PC-9 (cell line): ENCODE measurements at regions not wholly inside any gene's neighbourhood (a gene's known extent, or its start where the extent isn't known, plus 50 kb on each side); places are given as distances from the start of the nearest gene placed in this dataset.

ENCODE experiments used
- BruUV-seq: library from RNA; stranded (reverse); fragments of 400-500 nt; replicated peaks from 2 replicates; lab custom pipeline; 2021; lab: Mats Ljungman, UMichigan
- CTCF ChIA-PET: fragments of 300-600 bp; sonication (Branson Sonifier 250); formaldehyde crosslinking; loops from one replicate; lab custom pipeline; 2022; ENCODE audit warnings: antibody characterized with exemption; lab: Charles Lee
- POLR2A ChIA-PET: fragments of 300-600 bp; sonication (Branson Sonifier 250); formaldehyde crosslinking; loops from one replicate; lab custom pipeline; 2022; ENCODE audit warnings: antibody characterized with exemption; ENCODE audit not compliant: unreplicated experiment; lab: Charles Lee
- DNase-seq, 2 experiments: peaks; one replicate each; pipeline versions ENCODE4 v3.0.0 to v3.0.0-alpha.2; 2015 to 2022; ENCODE audit warnings: mixed read lengths in 1 of 2
- H2AFZ ChIP-seq: fragments of 200-600 bp; sonication (generic); 2 replicates; pipeline ENCODE4 v1.8.1; 2017; ENCODE audit warnings: antibody characterized with exemption
- H3F3A ChIP-seq: fragments of 200-600 bp; sonication (generic); 2 replicates; pipeline ENCODE4 v1.8.1; 2017; ENCODE audit warnings: antibody characterized with exemption, mild to moderate bottlenecking, low read depth; ENCODE audit not compliant: insufficient read depth
- H3K27ac ChIP-seq: fragments of 200-600 bp; sonication (generic); 2 replicates; pipeline ENCODE4 v1.6.1; 2016; ENCODE audit warnings: mixed run types
- H3K27me3 ChIP-seq: fragments of 200-600 bp; sonication (generic); 2 replicates; pipeline ENCODE4 v1.6.1; 2016; ENCODE audit warnings: low read depth, mixed run types; ENCODE audit not compliant: insufficient read depth
- H3K36me3 ChIP-seq: fragments of 200-600 bp; sonication (generic); 2 replicates; pipeline ENCODE4 v1.6.1; 2016; ENCODE audit warnings: low read depth, mixed run types
- H3K4me1 ChIP-seq: fragments of 200-600 bp; sonication (generic); replicated peaks from 2 replicates; pipeline ENCODE4 v1.6.1; 2016; ENCODE audit warnings: mixed run types; ENCODE audit not compliant: insufficient read depth
- H3K4me2 ChIP-seq: fragments of 200-600 bp; sonication (generic); 2 replicates; pipeline ENCODE4 v1.6.1; 2017; ENCODE audit warnings: mixed run types
- H3K4me3 ChIP-seq: fragments of 200-600 bp; sonication (generic); 2 replicates; pipeline ENCODE4 v1.6.1; 2016; ENCODE audit warnings: mixed run types
- H3K79me2 ChIP-seq: fragments of 200-600 bp; sonication (generic); 2 replicates; pipeline ENCODE4 v1.6.1; 2017; ENCODE audit warnings: low read depth, mixed run types
- H3K9me2 ChIP-seq: fragments of 200-600 bp; sonication (generic); 2 replicates; pipeline ENCODE4 v1.8.1; 2017; ENCODE audit warnings: mild to moderate bottlenecking; ENCODE audit not compliant: insufficient read depth
- H3K9me3 ChIP-seq: fragments of 200-600 bp; sonication (generic); 2 replicates; pipeline ENCODE4 v1.8.1; 2016; ENCODE audit warnings: low read depth; ENCODE audit not compliant: insufficient read depth
- H4K20me1 ChIP-seq: fragments of 200-600 bp; sonication (generic); 2 replicates; pipeline ENCODE4 v1.8.1; 2017; ENCODE audit not compliant: insufficient read depth
- CTCF ChIP-seq: fragments of 200-600 bp; sonication (generic); conservative IDR thresholded peaks from 2 replicates; pipeline ENCODE4 v1.6.1; 2017; ENCODE audit warnings: mixed run types, antibody characterized with exemption, mild to moderate bottlenecking, moderate library complexity
- EZH2 ChIP-seq: fragments of 200-600 bp; sonication (generic); IDR thresholded peaks from 2 replicates; pipeline ENCODE4 v1.8.0; 2017; ENCODE audit warnings: antibody characterized with exemption, low read depth
- intact Hi-C: fragments of 100-400 bp; cut with micrococcal nuclease; formaldehyde crosslinking; loops from one replicate; pipeline ENCODE4 v1.10.0; 2022; ENCODE audit not compliant: unreplicated experiment

- DNase-seq, result no peak
- no peaks in the 10 kb centered on the region for H3K27me3 ChIP-seq
- TF ChIP-seq CTCF (no peak), EZH2 (no peak)
Measured at GRCh38 chr16:64627781-64628180, 494.1 kb downstream of the CDH11 start.

GRCh38 chr16:64627288-64627687 lies 494.6 kb downstream of the CDH11 start:
- Histone ChIP-seq H4K20me1 (no peaks in the 10 kb centered on the region), H3F3A (no peaks in the 10 kb centered on the region), H3K9me3 (no peaks in the 10 kb centered on the region), H3K27ac (no peak overlapping the region), H3K4me1 (no peaks in the 10 kb centered on the region), H3K4me2 (no peak overlapping the region), H3K36me3 (no peaks in the 10 kb centered on the region), H3K79me2 (no peaks in the 10 kb centered on the region), H2AFZ (no peak overlapping the region), H3K9me2 (no peaks in the 10 kb centered on the region), H3K27me3 (no peaks in the 10 kb centered on the region), H3K4me3 (no peak overlapping the region)
- intact Hi-C loops, result no loop called here
- CTCF ChIA-PET, result no interaction called here
- POLR2A ChIA-PET, result no interaction called here
- TF ChIP-seq CTCF, result no peak
- TF ChIP-seq EZH2, result no peak
- BruUV-seq, result no TSS peak
- DNase-seq, result no peak

More at GRCh38 chr16:64627781-64628180, 494.1 kb downstream of the CDH11 start:
- Histone ChIP-seq H3K4me3 (no peak overlapping the region), H3K4me1 (no peaks in the 10 kb centered on the region), H3K79me2 (no peaks in the 10 kb centered on the region), H2AFZ (no peak overlapping the region), H3K9me2 (no peaks in the 10 kb centered on the region), H4K20me1 (no peaks in the 10 kb centered on the region), H3F3A (no peaks in the 10 kb centered on the region), H3K9me3 (no peaks in the 10 kb centered on the region), H3K27ac (no peak overlapping the region), H3K36me3 (no peaks in the 10 kb centered on the region), H3K4me2 (no peak overlapping the region)
- CTCF ChIA-PET, result no interaction called here
- intact Hi-C loops, result no loop called here
- BruUV-seq, result no TSS peak
- POLR2A ChIA-PET, result no interaction called here

- intact Hi-C loops, result no loop called here
- TF ChIP-seq CTCF (no peak), EZH2 (no peak)
- Histone ChIP-seq H3K4me1 (no peaks in the 10 kb centered on the region), H3F3A (no peaks in the 10 kb centered on the region), H2AFZ (no peak overlapping the region), H3K9me3 (no peaks in the 10 kb centered on the region), H3K36me3 (no peaks in the 10 kb centered on the region), H3K4me3 (no peak overlapping the region), H3K27ac (no peak overlapping the region), H4K20me1 (no peaks in the 10 kb centered on the region), H3K4me2 (no peak overlapping the region), H3K27me3 (no peaks in the 10 kb centered on the region), H3K79me2 (no peaks in the 10 kb centered on the region), H3K9me2 (no peaks in the 10 kb centered on the region)
- no TSS peak for BruUV-seq
- no peak for DNase-seq
- POLR2A ChIA-PET, result no interaction called here
- CTCF ChIA-PET, result no interaction called here
Measured at GRCh38 chr16:64626776-64627175, 495.1 kb downstream of the CDH11 start.
